ENCODE measurements at regions not wholly inside any gene's neighbourhood (a gene's known extent, or its start where the extent isn't known, plus 50 kb on each side); places are given as distances from the start of the nearest gene placed in this dataset.

GRCh38 chr16:14020141-14020540, 51.0 kb upstream of the MRTFB start:
- TF ChIP-seq REST (IDR thresholded peaks at IDR 0.05; ENCODE audit: insufficient read depth in 1 of 2, low read depth in 2 of 2, low read length in 2 of 2) (no peak), FOXP2 (optimal IDR thresholded peaks at IDR 0.05; ENCODE audit: borderline replicate concordance, extremely low read depth, extremely low read length, insufficient read depth) (no peak), TAF1 (IDR thresholded peaks at IDR 0.05; ENCODE audit: borderline replicate concordance, insufficient read depth, low read length) (no peak), SIN3A (IDR thresholded peaks at IDR 0.05; ENCODE audit: borderline replicate concordance, insufficient read depth, low read length) (no peak), POLR2AphosphoS5 (IDR thresholded peaks at IDR 0.05; ENCODE audit: low read depth, low read length) (no peak)

Measured in PFSK-1 (cell line).